Central memory CD8-positive, alpha-beta T cell (primary cell): ENCODE measurements at regions not wholly inside any gene's neighbourhood (a gene's known extent, or its start where the extent isn't known, plus 50 kb on each side); places are given as distances from the start of the nearest gene placed in this dataset.
"Not testable (repeated sequence)": the region's sequence is repeated elsewhere in the genome, so short reads cannot be mapped to it uniquely, and the experiment has no call there.

Experiments used
- ATAC-seq: fragments of 150-1000 bp; cut with Tn5 transposase; replicated peaks from 2 replicates; pipeline ENCODE4 v1.10.0; 2022; ENCODE audit warnings: mild to moderate bottlenecking, moderate FRiP score, moderate number of reproducible peaks; ENCODE audit not compliant: poor library complexity, severe bottlenecking; ENCODE audit errors: extremely low read depth
- DNase-seq, 2 donors: peaks; one replicate each; pipeline ENCODE4 v3.0.0; 2021; ENCODE audit warnings: low spot score in 2 of 2
- H3K27ac Mint-ChIP-seq: one replicate; pipeline ENCODE4 v1.8.0; 2022; ENCODE audit warnings: low read depth, mild to moderate bottlenecking, moderate library complexity, mixed read lengths
- H3K27me3 Mint-ChIP-seq: one replicate; pipeline ENCODE4 v1.8.0; 2022; ENCODE audit warnings: mixed read lengths
- H3K36me3 Mint-ChIP-seq: one replicate; pipeline ENCODE4 v1.8.0; 2022; ENCODE audit warnings: mild to moderate bottlenecking, moderate library complexity, mixed read lengths; ENCODE audit not compliant: insufficient read depth
- H3K4me1 Mint-ChIP-seq: one replicate; pipeline ENCODE4 v1.8.0; 2022; ENCODE audit warnings: mixed read lengths
- H3K4me3 Mint-ChIP-seq: one replicate; pipeline ENCODE4 v1.8.0; 2022; ENCODE audit warnings: mild to moderate bottlenecking, moderate library complexity, mixed read lengths
- H3K9me3 Mint-ChIP-seq: one replicate; pipeline ENCODE4 v1.8.0; 2022; ENCODE audit warnings: mixed read lengths

DNA sequence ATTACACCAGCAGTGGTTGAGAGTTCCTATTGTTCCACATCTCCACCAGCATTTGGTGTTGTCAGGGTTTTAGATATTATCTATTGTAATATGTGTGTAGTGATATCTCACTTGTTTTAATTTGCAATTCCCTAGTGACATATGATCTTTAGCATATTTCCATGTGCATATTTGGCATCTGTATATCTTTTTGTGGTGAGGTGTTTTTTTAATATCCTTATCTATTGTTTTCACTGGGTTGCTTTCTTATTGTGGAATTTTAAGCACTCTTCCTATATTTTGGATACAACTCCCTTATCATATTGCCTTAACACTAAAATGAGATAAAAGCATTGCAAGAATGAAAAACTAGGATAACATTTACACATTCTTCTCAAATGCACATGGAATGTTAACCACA lies 453.9 kb upstream of the FSIP2 start:
- ATAC-seq (no peak), DNase-seq (no peak)
- Mint-ChIP-seq H3K36me3 (no peaks in the 10 kb centered on the region), H3K9me3 (peaks cover 5% of the 10 kb centered on the region), H3K27me3 (no peaks in the 10 kb centered on the region), H3K4me3 (no peak overlapping the region), H3K27ac (no peak overlapping the region), H3K4me1 (no peaks in the 10 kb centered on the region)

- H3K4me3 Mint-ChIP-seq, ATAC-seq, H3K36me3 Mint-ChIP-seq, H3K27me3 Mint-ChIP-seq, DNase-seq, H3K4me1 Mint-ChIP-seq, H3K9me3 Mint-ChIP-seq, H3K27ac Mint-ChIP-seq: not testable (repeated sequence)
Observed at GRCh38 chr2:185290012-185290411, 448.6 kb upstream of the FSIP2 start.

DNA sequence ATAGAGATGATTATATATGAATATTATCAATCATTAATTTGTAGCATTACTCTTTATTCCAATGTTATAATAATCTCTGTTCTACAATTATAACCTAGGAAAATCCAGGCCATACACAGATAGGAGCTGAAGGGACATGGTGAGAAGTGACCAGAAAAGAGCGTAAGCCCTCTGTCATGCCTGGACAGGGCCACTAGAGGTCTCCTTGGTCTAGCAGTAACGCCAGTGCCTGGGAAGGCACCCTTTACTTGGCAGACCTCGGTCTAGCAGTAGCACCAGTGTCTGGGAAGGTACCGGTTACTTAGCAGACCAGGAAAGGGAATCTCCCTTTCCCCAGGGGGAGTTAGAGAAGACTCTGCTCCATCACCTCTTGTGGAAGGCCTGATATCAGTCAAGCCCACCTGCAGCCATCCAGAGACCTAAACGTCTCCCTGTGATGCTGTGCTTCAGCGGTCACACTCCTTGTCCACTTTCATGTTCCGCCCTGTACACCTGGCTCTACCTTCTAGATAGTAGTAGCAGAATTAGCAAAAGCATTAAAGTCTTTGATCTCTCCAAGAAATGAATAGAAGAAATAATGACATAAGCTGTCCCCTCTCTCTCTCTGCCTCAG lies 447.5 kb upstream of the FSIP2 start:
- no peak overlapping the region for H3K4me3 Mint-ChIP-seq
- peaks cover under 1% of the 10 kb centered on the region for H3K36me3 Mint-ChIP-seq
- DNase-seq: no peak
- H3K27me3 Mint-ChIP-seq: no peaks in the 10 kb centered on the region
- H3K27ac Mint-ChIP-seq: no peak overlapping the region
- peaks cover 5% of the 10 kb centered on the region for H3K9me3 Mint-ChIP-seq
- no peaks in the 10 kb centered on the region for H3K4me1 Mint-ChIP-seq
- no peak for ATAC-seq

DNA sequence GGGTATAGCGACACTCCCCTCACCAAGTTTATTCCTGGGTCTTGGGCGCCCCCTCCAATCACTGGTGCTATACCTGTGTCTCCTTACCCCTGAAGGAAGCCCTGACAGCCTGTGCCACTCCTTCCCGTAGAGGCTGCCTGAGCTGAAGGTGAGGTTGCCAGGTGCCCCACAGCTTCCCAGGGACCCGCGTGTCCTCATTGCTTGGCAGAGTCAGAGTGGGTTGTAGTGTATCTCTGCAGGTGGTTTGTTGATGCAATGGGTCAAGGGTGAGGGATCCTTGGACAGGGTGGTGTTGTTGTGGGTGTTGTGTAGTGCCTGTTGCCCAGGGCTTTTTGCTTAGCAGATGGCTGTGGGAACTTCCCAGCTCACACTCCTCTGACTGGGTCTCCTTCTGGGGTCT lies 438.7 kb upstream of the FSIP2 start:
- ATAC-seq: no peak
- Mint-ChIP-seq H3K9me3 (peaks cover 6% of the 10 kb centered on the region), H3K4me3 (no peak overlapping the region), H3K4me1 (no peaks in the 10 kb centered on the region), H3K36me3 (peaks cover 2% of the 10 kb centered on the region), H3K27ac (no peak overlapping the region), H3K27me3 (no peaks in the 10 kb centered on the region)
- no peak for DNase-seq

DNA sequence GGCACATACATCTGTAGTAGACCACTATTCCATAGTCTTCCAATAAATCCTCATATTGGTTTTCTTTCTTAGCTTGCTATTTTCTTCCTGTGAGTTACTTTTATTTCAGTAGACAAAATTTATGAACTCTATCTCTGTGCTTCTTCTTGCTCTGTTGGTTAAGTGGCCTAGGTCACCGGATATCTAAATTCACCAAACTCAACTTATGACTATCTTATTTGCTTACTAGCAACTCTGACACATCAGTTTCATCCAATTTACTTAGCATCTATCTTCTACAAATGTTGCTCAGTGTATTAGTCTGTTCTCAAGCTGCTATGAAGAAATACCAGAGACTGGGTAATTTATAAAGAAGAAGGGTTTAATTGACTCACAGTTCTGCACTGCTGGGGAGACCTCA lies 432.5 kb upstream of the FSIP2 start:
- Mint-ChIP-seq H3K9me3 (peaks cover 12% of the 10 kb centered on the region), H3K4me3 (no peak overlapping the region), H3K27ac (no peak overlapping the region), H3K27me3 (no peaks in the 10 kb centered on the region), H3K36me3 (no peaks in the 10 kb centered on the region), H3K4me1 (no peaks in the 10 kb centered on the region)
- DNase-seq: no peak
- no peak for ATAC-seq

- ATAC-seq: no peak
- H3K4me3 Mint-ChIP-seq: no peak overlapping the region
- peaks cover 2% of the 10 kb centered on the region for H3K36me3 Mint-ChIP-seq
- no peak for DNase-seq
- peaks cover 14% of the 10 kb centered on the region for H3K9me3 Mint-ChIP-seq
- H3K27me3 Mint-ChIP-seq: no peaks in the 10 kb centered on the region
- no peak overlapping the region for H3K27ac Mint-ChIP-seq
- no peaks in the 10 kb centered on the region for H3K4me1 Mint-ChIP-seq
Observed at GRCh38 chr2:185316383-185316782, 422.2 kb upstream of the FSIP2 start.

DNA sequence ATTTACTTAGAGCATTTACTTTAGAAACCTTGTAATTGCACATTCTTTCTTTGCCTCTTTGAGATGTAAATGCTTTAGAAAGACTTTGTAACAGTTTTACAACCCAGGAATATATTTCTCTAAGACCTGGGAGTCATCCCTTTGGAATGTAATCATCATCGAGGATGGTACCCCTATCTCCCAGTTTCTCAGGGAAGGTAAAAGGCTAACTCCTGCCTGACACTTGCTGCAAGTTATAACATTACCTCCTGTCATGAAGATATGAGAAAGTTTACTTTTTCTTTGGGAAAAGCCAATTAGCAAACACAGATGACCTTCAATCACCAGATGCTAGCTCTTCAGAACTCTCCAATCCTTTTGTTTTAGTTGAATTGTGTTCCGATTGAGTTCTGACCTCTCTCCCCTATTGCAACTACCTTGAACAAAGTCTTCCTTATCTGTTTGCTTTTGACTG lies 420.3 kb upstream of the FSIP2 start:
- Mint-ChIP-seq H3K9me3 (peaks cover 18% of the 10 kb centered on the region), H3K4me3 (no peak overlapping the region), H3K27me3 (no peaks in the 10 kb centered on the region), H3K4me1 (no peaks in the 10 kb centered on the region), H3K27ac (no peak overlapping the region), H3K36me3 (peaks cover 2% of the 10 kb centered on the region)
- DNase-seq (no peak), ATAC-seq (no peak)

GRCh38 chr2:185335879-185336278 lies 402.7 kb upstream of the FSIP2 start:
- Mint-ChIP-seq H3K27me3 (no peaks in the 10 kb centered on the region), H3K4me3 (no peak overlapping the region), H3K4me1 (no peaks in the 10 kb centered on the region), H3K27ac (no peak overlapping the region), H3K36me3 (no peaks in the 10 kb centered on the region), H3K9me3 (peaks cover 38% of the 10 kb centered on the region)
- DNase-seq (no peak), ATAC-seq (no peak)

DNA sequence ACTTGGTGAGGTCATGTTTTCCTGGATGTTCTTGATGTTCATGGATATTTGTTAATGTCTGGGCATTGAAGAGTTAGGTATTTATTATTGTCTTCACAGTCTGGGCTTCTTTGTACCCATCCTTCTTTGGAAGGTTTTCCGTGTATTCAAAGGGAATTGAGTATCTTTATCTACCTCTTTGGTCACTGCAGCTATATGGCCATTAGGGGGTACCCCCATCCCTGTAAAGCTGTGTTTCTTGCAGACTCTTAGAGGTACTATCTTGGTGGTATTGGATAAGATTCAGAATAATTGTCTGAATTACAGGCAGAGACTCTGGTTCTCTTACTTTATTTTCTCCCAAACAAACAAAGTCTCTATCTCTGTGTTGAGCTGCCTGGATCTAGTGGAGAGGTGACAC lies 401.6 kb upstream of the FSIP2 start:
- DNase-seq: no peak
- Mint-ChIP-seq H3K36me3 (no peaks in the 10 kb centered on the region), H3K4me1 (no peaks in the 10 kb centered on the region), H3K27ac (no peak overlapping the region), H3K27me3 (no peaks in the 10 kb centered on the region), H3K9me3 (peaks cover 35% of the 10 kb centered on the region), H3K4me3 (no peak overlapping the region)
- ATAC-seq: no peak

- no peak overlapping the region for H3K27ac Mint-ChIP-seq
- DNase-seq: no peak
- no peaks in the 10 kb centered on the region for H3K4me1 Mint-ChIP-seq
- no peaks in the 10 kb centered on the region for H3K27me3 Mint-ChIP-seq
- ATAC-seq: no peak
- no peak overlapping the region for H3K4me3 Mint-ChIP-seq
- H3K36me3 Mint-ChIP-seq: no peaks in the 10 kb centered on the region
- H3K9me3 Mint-ChIP-seq: peaks cover 35% of the 10 kb centered on the region
Observed at GRCh38 chr2:185338104-185338503, 400.5 kb upstream of the FSIP2 start.

- Mint-ChIP-seq H3K9me3 (peaks cover 7% of the 10 kb centered on the region), H3K4me3 (no peak overlapping the region), H3K36me3 (no peaks in the 10 kb centered on the region)
Observed at GRCh38 chr2:185347445-185347844, 391.2 kb upstream of the FSIP2 start.

DNA sequence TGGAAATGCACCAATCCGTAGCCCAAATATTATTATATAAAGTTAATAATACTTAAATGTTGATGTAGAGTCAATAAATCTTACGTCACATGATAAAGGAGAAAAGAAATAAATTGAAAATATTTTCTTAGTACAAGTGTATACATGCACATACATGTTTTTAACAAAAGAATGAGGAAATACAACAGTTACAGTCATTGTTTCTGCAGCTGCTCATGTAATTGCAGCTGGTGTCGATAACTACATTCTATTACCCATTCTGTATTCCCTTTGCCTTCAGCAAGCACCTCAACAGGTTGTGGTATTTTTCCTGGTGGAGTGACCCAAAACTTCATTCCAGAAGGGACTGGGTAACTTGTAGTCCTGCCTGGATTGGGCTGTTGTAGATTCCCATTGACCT lies 377.8 kb upstream of the FSIP2 start:
- ATAC-seq (no peak), DNase-seq (no peak)
- Mint-ChIP-seq H3K9me3 (no peaks in the 10 kb centered on the region), H3K4me1 (no peaks in the 10 kb centered on the region), H3K36me3 (no peaks in the 10 kb centered on the region), H3K27ac (no peak overlapping the region), H3K4me3 (no peak overlapping the region), H3K27me3 (no peaks in the 10 kb centered on the region)

More at GRCh38 chr2:185347445-185347844, 391.2 kb upstream of the FSIP2 start:
- ATAC-seq (no peak), DNase-seq (no peak)
- Mint-ChIP-seq H3K27ac (no peak overlapping the region), H3K27me3 (no peaks in the 10 kb centered on the region), H3K4me1 (no peaks in the 10 kb centered on the region)

GRCh38 chr2:185372188-185372587 lies 366.4 kb upstream of the FSIP2 start:
- H3K9me3 Mint-ChIP-seq: peaks cover 5% of the 10 kb centered on the region
- H3K4me3 Mint-ChIP-seq: no peak overlapping the region
- H3K27me3 Mint-ChIP-seq: no peaks in the 10 kb centered on the region
- ATAC-seq (no peak), DNase-seq (no peak)
- no peak overlapping the region for H3K27ac Mint-ChIP-seq
- no peaks in the 10 kb centered on the region for H3K36me3 Mint-ChIP-seq
- no peaks in the 10 kb centered on the region for H3K4me1 Mint-ChIP-seq

DNA sequence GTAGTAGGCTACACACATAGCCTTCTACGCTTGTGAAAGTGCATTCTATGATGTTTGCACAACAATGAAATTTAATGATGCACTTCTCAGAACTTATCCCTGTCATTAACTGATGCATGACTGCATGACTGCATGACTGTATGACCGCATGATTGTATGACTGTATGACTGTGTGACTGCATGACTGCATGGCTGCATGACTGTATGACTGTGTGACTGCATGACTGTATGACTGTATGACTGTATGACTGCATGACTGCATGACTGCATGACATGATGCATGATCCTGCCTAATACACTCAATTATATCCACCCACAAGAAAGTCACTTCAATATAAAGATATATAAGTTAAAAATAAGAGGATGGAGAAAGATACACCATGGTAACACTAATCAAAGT lies 365.4 kb upstream of the FSIP2 start:
- H3K9me3 Mint-ChIP-seq: peaks cover 9% of the 10 kb centered on the region
- H3K4me3 Mint-ChIP-seq: no peak overlapping the region
- no peak for DNase-seq
- no peak overlapping the region for H3K27ac Mint-ChIP-seq
- no peaks in the 10 kb centered on the region for H3K4me1 Mint-ChIP-seq
- no peaks in the 10 kb centered on the region for H3K36me3 Mint-ChIP-seq
- ATAC-seq: no peak
- H3K27me3 Mint-ChIP-seq: no peaks in the 10 kb centered on the region
